ENCODE measurements at regions not wholly inside any gene's neighbourhood (a gene's known extent, or its start where the extent isn't known, plus 50 kb on each side); places are given as distances from the start of the nearest gene placed in this dataset.

GRCh38 chr10:28111712-28112111 is 112.8 kb upstream of the ODAD2 start:
- TF ChIP-seq CTCF (IDR thresholded peaks at IDR 0.05; ENCODE audit: insufficient read depth, low read length, poor library complexity, severe bottlenecking) (no peak), EZH2phosphoT487 (conservative IDR thresholded peaks at IDR 0.05; ENCODE audit: low read length) (no peak)
